NCI-H1694 (cell line): ENCODE measurements at regions not wholly inside any gene's neighbourhood (a gene's known extent, or its start where the extent isn't known, plus 50 kb on each side); places are given as distances from the start of the nearest gene placed in this dataset.

Source experiments
- DNase-seq: peaks from one replicate; lab custom pipeline; 2025; lab: John Stamatoyannopoulos, UW

DNA sequence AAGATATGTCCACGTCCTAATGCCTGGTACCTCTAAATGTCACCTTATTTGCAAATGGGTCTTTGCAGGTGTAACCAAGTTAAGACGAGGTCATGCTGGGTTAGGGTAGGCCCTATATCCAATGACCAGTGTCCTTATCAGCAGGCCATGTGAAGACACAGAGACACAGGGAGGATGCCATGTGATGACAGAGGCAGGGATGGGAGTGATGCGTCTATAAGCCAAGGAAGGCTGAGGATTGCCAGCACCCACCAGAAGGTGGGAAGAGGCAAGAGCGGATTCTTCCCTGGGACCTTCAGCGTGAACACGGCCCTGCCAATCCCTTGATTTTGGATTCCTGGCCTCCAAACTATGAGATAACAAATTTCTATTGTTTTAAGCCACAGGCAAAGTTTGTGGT is 123.4 kb upstream of the CXCL14 start:
- no peak for DNase-seq

DNA sequence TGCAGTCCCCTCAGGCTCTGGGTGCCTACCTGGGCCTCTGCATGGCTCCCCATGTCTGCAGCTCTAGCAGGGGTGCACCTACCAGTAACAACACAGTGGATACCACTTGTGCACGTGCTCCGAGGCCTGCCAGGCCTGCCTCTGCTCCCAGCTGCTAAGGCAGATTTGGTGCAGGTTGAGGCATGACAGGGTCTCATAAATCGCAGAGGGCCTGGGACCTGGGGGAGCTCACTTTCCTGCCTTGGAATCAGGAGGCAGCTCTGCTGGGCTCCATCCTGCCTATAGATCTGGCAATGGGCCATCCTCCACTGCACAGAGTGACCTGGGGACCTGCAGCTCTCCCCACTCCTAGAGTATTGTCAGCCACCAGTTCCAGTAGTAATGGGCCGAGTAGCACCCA is 121.9 kb upstream of the CXCL14 start:
- no peak for DNase-seq

DNA sequence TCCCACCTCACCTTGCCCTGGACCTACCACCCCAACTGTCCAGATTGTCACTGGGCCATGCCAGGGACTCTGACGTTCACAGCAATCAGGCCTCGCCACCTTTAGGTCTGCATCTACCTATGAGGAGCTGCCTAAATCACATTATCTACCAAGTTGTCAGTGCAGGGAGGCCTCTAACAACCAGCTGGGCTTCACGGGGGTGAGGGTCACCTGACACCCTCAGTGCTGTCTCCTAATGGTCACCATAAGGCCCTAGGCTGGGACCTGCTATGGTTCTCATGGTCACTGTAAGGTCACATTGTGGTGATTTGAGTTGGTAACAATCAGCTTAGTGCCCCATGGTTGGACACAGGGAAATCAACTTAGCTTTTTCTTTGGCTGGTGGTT is 119.2 kb upstream of the CXCL14 start:
- DNase-seq = no peak

DNA sequence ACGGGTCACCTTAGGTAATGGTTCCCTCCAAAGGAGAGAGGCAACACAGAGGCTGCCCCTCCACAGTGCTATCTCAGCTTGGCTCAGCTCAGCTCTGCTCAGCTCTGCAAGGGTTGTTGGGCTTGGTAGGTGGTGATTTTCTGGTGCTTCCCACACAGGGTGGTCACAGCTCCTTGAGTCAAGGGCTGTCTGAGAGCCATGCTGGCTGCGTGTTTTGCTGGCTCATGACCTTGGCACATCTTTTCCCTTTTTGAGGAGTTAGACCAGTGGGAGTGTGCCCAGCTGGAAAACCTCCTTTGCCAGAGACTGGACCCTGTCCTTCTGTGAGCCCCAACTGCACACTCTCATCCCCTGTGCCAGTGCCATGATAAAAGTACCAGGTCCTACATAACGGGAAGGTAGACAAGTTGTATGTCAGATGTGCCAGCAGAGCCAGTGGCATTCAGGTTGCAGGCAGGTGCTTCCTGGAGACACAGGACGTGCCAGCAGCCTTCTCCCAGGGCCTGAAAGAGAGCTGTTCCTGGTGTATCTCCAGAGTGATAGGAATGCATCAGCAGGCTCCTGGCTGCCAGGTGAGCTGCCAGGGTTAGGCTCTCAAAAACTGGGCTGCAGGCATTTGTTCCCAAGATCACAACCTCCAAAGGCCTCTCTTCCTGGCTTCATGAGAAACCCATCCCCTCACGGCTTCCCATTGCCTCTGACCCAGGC is 118.6 kb upstream of the CXCL14 start:
- DNase-seq = no peak

DNA sequence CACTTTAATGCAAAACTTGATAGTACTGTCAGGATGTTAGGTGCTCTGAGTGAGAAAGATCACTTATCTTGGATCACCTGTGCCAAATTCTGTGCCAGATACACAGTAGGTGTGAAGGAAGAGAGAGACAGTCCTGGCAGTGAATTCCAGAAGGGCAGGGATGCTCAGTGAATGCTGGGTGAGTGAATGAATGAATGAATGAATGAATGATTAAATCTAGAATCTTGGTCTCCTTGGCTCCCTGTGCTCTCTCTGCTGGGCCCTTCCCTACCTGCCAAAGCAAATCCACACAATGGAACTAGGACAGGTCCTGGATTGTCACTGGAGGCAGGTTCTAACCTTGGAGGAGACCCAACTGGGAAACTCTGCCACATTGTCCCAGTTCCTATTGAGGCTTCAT is 117.5 kb upstream of the CXCL14 start:
- DNase-seq = no peak

DNA sequence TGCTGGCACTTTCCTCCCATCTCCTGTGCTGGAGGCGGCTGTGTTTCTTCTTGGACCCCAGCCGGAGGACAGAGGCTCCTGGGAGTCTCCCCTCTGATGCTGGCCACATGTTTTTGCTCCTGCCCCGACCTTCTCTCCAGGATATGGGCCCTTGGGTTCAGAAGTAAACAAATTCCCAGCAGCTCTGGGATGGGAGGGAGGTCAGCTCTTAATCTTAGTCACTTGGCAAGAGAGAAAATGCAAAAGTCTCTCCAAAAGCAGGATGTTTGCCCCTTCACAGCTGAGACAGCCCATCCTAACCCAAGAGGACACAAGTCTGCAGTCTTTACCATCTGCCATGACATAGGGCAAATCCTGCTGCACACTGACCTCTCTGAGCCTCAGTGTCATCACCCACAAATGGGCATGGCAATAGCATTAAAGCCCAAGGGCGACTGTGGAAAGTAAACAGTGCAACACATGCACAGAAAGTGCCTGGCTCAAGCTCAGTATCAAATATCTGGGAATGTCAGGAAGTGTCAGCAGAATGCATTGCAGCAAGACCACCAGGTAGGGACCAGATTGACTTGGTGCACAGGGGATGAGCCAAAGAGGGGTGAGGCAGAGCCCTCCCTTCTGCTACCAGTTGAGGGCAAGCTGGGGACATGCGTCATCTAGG is 117.0 kb upstream of the CXCL14 start:
- no peak for DNase-seq

DNA sequence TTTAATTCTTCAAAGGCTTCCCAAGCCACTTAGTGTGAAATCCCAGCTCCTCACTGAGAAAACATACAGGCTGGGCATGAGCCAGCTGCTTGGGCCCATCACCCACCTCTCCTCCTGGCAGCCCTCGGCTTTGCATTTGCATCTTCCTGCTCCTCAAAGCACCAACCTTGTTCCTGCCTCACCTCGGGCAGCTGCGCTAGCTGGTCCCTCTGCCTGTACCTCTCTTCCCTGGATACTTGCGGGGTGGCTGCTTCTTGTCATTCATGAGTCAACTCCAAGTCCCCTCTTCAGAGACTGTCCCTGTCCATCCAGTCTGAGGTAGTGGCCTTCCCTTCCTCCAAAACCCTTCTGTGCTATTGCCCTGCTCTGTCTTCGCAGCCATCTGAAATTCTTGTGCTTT is 116.1 kb upstream of the CXCL14 start:
- no peak for DNase-seq

DNA sequence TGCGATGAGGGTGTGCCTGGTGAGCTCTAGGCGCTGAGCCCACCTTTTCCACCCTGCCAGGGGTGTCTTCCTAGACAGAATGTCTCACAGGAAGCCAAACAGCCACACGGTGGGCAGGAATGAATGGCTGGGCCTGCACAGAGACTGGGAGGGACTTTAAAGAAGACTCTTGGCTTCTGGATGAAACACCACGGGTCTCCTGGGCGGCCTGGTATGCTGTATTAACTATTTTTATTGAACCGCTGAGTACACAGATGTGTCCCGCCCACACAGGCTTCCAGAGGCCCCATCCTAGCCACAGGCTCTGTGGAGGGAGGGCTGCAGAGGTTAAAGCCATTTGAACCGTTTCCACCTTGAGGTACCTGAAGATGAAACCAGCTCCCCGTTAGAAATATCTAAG is 115.2 kb upstream of the CXCL14 start:
- no peak for DNase-seq

DNA sequence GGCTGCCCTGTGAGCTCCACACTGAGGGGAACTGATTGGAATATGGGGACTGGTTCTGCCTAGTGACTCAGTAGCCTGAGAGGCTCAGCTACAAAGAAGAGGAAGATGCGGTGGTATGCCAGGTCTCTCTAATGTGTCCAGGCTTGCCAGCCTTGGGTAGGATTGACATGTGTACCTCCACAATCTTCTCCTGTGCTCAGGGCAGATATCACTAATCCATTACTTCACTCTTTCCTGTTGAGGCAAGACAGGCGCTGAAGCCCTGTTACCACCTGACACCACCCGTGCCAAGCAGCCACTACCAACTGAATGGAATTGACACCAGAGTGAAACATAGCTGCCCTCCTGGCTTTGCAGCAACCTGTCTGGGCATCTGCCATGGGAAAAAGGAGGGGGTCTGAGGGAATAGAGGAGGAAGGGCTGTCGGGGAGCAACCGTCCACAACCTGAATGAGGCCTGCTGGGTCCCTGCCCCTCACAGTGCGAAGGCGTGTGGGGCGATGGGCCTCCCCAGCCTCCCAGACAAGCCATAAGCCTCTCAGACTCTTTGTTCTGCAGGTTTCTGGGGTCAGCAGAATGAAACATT is 114.7 kb upstream of the CXCL14 start:
- no peak for DNase-seq

DNA sequence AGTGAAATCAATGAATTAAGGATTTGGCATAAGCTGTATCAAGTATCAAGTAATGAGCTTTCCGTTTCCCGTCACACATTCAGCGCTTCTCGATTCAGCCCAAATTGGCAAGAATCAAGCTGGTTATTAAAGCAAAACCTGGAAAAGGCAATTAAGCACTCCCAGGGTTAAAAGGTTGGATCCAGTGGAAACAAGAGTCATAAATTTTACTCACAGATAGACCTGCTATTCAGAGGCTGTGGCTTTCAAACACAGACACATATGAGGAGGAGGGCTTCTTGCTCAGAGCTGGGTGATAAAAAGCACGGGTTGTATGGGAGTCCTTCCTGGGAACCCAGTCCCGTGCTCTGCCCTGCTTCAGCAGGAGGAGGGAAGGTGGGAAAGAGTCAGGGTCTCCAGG is 112.3 kb upstream of the CXCL14 start:
- no peak for DNase-seq

DNA sequence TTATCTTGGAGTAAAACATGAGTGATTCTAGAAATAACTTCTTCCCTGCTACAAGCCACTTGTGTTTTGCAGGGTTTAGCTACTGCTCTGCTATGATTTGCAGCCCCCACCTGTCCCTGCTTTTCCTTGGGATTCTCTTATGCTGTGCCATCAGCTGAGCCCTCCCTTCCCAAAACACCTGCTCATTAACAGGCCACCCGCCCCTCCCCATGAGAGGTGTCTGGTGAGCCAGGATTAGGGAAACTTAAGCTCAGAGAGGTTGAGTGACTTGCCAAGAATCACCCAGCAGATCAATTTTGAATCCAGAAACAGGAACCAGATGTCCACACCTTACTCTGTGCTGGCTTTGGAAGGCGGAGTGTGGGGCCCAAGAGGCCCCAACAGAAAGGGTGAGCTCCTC is 111.7 kb upstream of the CXCL14 start:
- no peak for DNase-seq

DNA sequence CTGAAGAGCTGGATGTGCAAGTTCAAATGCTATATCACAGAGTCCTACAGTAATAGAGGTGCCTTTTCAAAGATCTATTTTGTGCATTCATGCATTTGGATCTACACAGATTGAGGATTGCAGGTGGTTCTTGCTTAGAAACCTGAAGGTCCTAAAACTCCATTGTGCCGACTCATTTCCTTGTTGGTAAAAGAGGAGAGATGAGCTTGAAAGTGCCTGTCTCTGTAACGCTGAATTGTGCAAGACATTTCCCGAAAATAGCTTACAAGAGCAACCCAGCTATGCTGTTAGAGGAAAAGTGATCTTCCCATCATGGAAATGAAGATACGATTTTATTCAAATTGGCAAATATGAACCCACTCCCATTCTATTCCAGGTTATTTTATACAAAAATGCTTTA is 110.7 kb upstream of the CXCL14 start:
- DNase-seq = no peak

DNA sequence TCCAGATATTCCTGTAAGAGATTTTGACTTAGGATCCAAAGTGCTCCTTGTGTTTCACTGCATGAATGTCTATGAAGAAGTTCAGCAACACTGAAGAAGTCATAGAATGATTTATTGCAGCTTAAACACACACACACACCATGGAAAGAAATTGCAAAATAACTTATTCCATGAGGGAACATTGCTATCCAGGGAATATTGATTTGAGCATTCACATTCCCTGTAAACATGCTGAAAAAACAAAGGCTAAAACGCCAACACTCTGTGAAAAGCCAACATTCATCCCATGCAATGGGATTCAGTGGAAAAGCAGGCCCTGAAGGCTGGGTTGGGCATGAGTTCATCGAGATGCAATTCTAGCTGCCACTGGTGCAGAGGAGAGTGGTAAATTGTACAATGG is 109.6 kb upstream of the CXCL14 start:
- DNase-seq = no peak

DNA sequence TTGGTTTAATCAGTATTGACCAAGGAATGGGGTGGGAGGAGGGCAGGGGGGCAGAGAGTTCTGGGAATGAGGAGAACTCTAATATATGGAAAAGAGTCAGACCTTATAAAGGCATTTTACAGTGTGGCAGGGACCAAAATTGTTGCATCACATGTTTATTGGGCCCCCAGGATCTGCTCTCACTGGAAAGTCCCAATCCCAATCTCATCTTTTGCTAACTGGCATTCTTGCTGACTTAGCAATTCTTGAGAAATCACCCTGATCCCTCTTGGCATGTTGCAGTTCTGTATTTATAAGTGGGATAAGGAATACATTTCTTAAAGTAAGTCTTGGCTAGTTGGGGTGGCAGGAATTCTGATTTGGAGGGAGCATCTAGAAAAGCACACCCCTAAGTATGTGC is 104.4 kb upstream of the CXCL14 start:
- DNase-seq = no peak

DNA sequence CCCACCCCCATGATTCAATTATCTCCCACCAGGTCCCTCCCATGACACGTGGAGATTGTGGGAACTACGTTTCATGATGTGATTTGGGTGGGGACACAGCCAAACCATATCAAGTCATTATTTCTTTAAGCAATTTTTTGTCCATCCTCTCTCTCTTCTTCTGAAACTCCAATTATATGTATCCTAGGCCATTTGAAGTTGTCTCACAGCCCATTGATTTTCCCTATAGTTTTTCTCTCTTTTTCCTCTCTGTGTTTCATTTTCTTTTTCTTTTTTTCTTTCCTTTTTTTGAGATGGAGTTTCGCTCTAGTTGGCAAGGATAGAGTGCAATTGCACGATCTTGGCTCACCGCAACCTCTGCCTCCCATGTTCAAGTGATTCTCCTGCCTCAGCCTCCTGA is 101.9 kb upstream of the CXCL14 start:
- no peak for DNase-seq

DNA sequence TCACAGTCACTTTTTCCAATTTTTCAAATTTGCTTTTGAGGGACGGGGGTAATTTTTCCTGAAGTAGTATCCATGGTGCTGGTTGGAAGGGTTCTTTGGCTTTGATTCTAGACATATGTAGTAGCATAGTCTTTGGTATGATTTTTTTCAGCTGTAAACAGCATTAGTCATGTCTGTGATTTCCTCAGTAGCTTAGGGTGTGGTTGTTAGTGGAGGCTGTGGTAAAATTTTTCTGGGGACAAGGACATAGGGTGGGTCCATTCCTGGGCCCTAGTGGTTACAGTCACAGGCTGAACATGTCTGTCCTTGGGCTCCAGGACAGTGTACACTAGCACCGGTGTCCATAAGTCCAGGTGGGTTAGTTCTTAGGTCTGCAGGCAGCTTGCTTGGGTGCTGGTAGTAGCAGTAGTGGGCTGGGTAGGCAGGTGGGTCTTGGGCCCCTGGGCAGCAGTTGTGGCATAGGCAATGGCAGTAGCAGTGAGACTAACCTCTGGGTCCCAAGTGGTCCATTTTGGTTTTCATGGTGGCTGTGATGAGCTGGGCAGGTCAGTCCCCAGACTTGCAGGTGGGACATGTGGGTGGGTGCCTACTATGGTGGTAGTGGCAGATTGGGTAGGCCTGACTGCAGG is 100.0 kb upstream of the CXCL14 start:
- no peak for DNase-seq

DNA sequence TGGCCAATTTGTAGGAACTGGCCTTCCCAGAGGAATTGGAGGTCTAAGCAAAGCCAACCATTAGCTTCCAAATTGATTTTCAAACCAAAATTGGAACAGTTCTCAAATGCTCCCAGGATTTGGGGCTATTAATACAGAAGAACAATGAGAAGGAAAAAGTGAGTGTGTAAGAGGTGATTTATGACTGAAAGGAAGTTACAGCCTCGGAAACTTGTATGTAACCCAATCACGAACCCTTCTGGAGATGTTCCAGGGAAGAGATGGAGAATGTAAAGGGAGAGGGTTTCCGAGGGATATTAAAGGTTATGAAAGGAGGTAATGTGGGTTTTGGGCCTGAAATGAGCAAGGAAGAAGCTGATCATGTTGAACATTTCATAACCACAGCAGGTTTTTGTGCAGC is 93.2 kb upstream of the CXCL14 start:
- DNase-seq = no peak

DNA sequence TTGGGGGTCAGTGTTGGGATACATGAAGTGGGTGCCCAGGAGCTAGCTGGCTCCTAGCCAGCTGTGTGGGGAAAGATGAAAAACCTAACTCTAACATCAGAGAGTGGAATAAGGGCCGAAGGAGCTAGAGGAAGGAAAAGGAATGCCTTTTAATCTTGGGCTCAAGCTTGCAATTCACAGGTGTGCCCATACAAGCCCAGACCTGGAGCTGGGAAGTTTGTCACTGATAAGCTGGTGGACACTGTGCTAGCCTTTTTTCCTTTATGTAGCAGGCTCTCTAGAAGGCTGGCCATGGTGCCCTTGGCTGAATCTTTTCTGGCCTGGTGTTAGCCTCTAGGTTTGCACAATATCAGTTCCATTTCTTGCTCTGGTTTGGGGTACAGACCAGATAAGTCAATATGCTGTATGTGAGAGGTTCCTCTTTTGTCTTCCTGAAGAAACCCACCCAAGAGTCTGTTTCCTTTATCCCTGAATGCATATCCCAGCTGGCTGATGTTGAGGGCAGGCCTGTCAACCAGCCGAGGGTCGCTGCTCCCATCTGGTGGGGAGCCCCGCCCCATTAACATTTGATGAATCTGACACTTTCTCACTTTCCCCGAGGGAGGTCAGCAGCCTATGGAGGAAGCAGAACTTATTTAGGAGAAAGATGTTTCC is 92.4 kb upstream of the CXCL14 start:
- no peak for DNase-seq

DNA sequence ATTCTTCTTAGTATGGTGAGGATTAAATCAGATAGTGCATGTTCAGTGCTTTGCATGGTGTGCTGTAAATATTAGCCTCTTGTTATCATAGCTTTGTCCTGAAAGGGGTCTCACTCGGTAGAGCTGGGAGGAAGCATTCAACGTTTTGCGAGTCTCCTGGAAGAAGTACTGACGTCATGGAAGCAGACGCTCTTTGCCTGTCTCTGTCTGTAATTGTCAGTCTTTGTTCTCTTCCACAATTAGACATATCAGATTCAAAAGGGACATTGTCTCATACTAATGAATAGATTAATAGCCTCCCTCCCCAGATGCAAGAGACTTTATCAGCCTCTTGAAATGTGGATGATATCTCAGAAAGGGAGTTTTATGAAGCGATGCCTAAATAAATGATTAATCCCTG is 91.8 kb upstream of the CXCL14 start:
- DNase-seq = no peak

DNA sequence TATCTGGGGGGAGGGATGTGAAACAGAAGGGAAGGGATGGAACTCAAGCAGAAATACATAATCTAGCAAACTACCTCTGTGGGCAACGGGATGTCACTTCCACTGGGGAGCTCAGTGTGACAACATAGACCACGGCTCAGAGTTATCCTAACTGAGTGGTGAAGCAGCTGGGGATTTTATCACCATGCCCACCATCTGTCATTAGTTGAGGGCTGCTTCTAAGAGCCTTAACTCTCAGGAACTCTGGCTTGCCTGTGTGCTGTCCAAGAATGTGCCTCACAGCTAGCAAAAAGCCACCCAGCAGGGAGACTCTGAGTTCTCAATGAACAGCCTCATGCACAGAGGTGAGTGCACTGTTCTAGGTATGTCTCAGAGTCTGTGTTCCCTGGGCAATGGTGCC is 90.6 kb upstream of the CXCL14 start:
- DNase-seq = peak; percentile 54

DNA sequence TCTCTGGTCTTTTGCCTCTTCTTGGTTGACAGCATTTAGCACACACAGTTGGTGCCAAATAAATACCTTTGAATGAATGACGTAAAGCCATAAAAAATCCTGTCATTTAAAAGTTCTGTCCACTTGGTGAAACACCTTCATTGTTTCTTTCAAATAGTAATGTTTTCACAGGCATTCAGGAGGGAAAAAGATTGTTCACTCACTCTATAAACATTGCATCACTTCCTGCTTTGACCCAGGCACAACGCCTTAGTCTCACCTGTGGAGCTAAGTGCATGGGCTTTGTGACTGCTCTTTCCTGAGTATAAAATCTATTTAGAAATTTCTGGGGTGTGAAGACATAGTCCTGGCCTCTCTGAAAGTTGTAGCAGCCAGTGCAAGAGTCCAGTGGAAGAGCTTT is 88.9 kb upstream of the CXCL14 start:
- DNase-seq = no peak

DNA sequence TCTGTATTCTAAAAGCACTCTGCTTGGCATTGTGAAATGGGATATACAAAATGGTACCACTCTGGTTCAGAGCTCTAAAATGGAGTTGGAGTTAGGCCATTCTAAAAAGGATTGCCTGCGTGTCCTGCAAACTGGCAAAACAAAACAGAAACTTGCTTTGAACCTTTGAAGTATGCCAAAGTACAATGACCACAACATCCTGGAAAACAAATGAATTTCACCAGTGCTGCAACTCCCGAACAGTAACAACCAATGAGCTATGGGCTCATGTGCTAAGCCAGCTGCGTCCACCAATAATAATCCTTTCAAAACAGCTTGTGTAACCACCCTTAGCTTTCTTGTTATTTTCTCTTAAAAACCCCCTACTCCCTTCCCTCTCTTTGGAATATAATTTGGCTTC is 88.4 kb upstream of the CXCL14 start:
- no peak for DNase-seq

DNA sequence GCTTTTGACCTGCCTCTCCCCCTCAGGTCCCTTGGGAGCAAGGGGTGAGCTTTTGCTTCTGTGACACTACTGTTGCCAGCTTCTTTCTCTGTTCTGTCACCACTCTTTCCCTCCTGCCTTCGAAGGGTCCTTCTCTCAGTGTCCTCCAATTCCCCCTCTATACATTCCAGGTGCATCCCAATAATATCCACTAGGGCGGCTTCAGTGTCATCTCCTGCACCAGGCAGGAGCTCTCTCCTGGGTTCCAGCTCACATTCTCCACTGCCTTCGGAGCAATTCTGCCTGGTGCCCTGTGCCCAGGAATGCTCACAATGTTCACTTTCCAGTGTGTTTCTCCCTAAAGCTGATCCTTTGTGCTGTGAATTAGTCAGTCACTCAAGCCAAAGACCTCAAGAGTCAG is 83.9 kb upstream of the CXCL14 start:
- DNase-seq = no peak
